ENCODE measurements at regions not wholly inside any gene's neighbourhood (a gene's known extent, or its start where the extent isn't known, plus 50 kb on each side); places are given as distances from the start of the nearest gene placed in this dataset.
"Not testable (repeated sequence)": the region's sequence is repeated elsewhere in the genome, so short reads cannot be mapped to it uniquely, and the experiment has no call there.

GRCh38 chr1:143861306-143861705 lies 110.5 kb downstream of the FAM72C start:
- TF ChIP-seq EZH2 (IDR thresholded peaks at IDR 0.05; ENCODE audit: insufficient read depth, poor library complexity, severe bottlenecking); EZH2phosphoT487 (IDR thresholded peaks at IDR 0.05; ENCODE audit: insufficient read depth, low read depth): not testable (repeated sequence)

All from GM23248 (cell line).